ENCODE measurements at regions not wholly inside any gene's neighbourhood (a gene's known extent, or its start where the extent isn't known, plus 50 kb on each side); places are given as distances from the start of the nearest gene placed in this dataset.

- TF ChIP-seq CTCF (IDR thresholded peaks at IDR 0.05; ENCODE audit: low read depth, low read length): no peak
Measured at GRCh38 chr2:210816769-210817168, 260.4 kb downstream of the CPS1 start.

GRCh38 chr2:210818473-210818872, 262.1 kb downstream of the CPS1 start:
- TF ChIP-seq CTCF (IDR thresholded peaks at IDR 0.05; ENCODE audit: low read depth, low read length): no peak
- no peak for DNase-seq (ENCODE audit: extremely low read depth, low read depth)

More at GRCh38 chr2:210816769-210817168, 260.4 kb downstream of the CPS1 start:
- DNase-seq (ENCODE audit: extremely low read depth, low read depth): no peak

- no peak for DNase-seq (ENCODE audit: extremely low read depth, low read depth)
- TF ChIP-seq CTCF (IDR thresholded peaks at IDR 0.05; ENCODE audit: low read depth, low read length): no peak
Measured at GRCh38 chr2:210833403-210833802, 277.0 kb downstream of the CPS1 start.

GRCh38 chr2:210839034-210839433, 282.6 kb downstream of the CPS1 start:
- DNase-seq (ENCODE audit: extremely low read depth, low read depth): no peak
- no peak for TF ChIP-seq CTCF (IDR thresholded peaks at IDR 0.05; ENCODE audit: low read depth, low read length)

GRCh38 chr2:210839450-210839849, 283.1 kb downstream of the CPS1 start:
- TF ChIP-seq CTCF (IDR thresholded peaks at IDR 0.05; ENCODE audit: low read depth, low read length): no peak
- DNase-seq (ENCODE audit: extremely low read depth, low read depth): no peak

- no peak for DNase-seq (ENCODE audit: extremely low read depth, low read depth)
- TF ChIP-seq CTCF (IDR thresholded peaks at IDR 0.05; ENCODE audit: low read depth, low read length): no peak
Measured at GRCh38 chr2:210842896-210843295, 286.5 kb downstream of the CPS1 start.

- DNase-seq (ENCODE audit: extremely low read depth, low read depth): no peak
- TF ChIP-seq CTCF (IDR thresholded peaks at IDR 0.05; ENCODE audit: low read depth, low read length): no peak
Measured at GRCh38 chr2:210844016-210844415, 287.6 kb downstream of the CPS1 start.

Data from AG09319 (cell line).